DOHH2 (cell line): ENCODE measurements at regions not wholly inside any gene's neighbourhood (a gene's known extent, or its start where the extent isn't known, plus 50 kb on each side); places are given as distances from the start of the nearest gene placed in this dataset.

Experiments
- H3F3A ChIP-seq: fragments of 200-600 bp; sonication (generic), shearing (Covaris generic); 2 replicates; pipeline ENCODE4 v1.6.0; 2016; ENCODE audit warnings: antibody characterized with exemption, mild to moderate bottlenecking; ENCODE audit not compliant: control insufficient read depth, insufficient read depth
- H3K27ac ChIP-seq: fragments of 200-600 bp; sonication (generic); 2 replicates; pipeline ENCODE4 v1.5.1; 2014; ENCODE audit warnings: low read depth, mild to moderate bottlenecking, low read length, moderate library complexity
- H3K27me3 ChIP-seq: fragments of 200-600 bp; sonication (generic); 2 replicates; pipeline ENCODE4 v1.6.1; 2014; ENCODE audit warnings: mild to moderate bottlenecking, low read length, mixed read lengths; ENCODE audit not compliant: control insufficient read depth
- H3K36me3 ChIP-seq: fragments of 200-600 bp; sonication (generic); 2 replicates; pipeline ENCODE4 v1.6.1; 2014; ENCODE audit warnings: mild to moderate bottlenecking, low read length, moderate library complexity, mixed read lengths; ENCODE audit not compliant: control insufficient read depth
- H3K4me1 ChIP-seq: fragments of 200-600 bp; sonication (generic); 2 replicates; pipeline ENCODE4 v1.6.1; 2014; ENCODE audit warnings: mild to moderate bottlenecking, low read length, mixed read lengths; ENCODE audit not compliant: control insufficient read depth
- H3K4me2 ChIP-seq: fragments of 200-600 bp; sonication (generic); 2 replicates; pipeline ENCODE4 v1.6.0; 2014; ENCODE audit warnings: mild to moderate bottlenecking, low read length, moderate library complexity
- H3K4me3 ChIP-seq: fragments of 200-600 bp; sonication (generic); 2 replicates; pipeline ENCODE4 v1.5.1; 2014; ENCODE audit warnings: mild to moderate bottlenecking, low read length, mixed read lengths
- H3K79me2 ChIP-seq: fragments of 200-600 bp; sonication (generic); 2 replicates; pipeline ENCODE4 v1.6.1; 2014; ENCODE audit warnings: mild to moderate bottlenecking, low read length, mixed read lengths; ENCODE audit not compliant: control insufficient read depth
- H3K9me2 ChIP-seq: fragments of 200-600 bp; sonication (generic); replicated peaks from 2 replicates; pipeline ENCODE4 v1.6.1; 2014; ENCODE audit warnings: mild to moderate bottlenecking, low read length, mixed read lengths; ENCODE audit not compliant: control insufficient read depth
- H3K9me3 ChIP-seq: fragments of 200-600 bp; sonication (generic); 2 replicates; pipeline ENCODE4 v1.6.1; 2014; ENCODE audit warnings: antibody characterized with exemption, low read length, mixed read lengths; ENCODE audit not compliant: control insufficient read depth, insufficient read depth
- H4K20me1 ChIP-seq: fragments of 200-600 bp; sonication (generic); 2 replicates; pipeline ENCODE4 v1.6.0; 2014; ENCODE audit warnings: low read depth, mild to moderate bottlenecking, antibody characterized with exemption, low read length, moderate library complexity; ENCODE audit not compliant: control insufficient read depth, insufficient read depth
- CTCF ChIP-seq: fragments of 200-600 bp; sonication (generic); IDR thresholded peaks from one replicate; pipeline ENCODE4 v1.5.1; 2014; ENCODE audit warnings: antibody characterized with exemption, mild to moderate bottlenecking, low read depth, low read length; ENCODE audit not compliant: poor library complexity, severe bottlenecking
- EZH2phosphoT487 ChIP-seq: fragments of 200-600 bp; sonication (generic); IDR thresholded peaks from 2 replicates; pipeline ENCODE4 v1.6.1; 2017; ENCODE audit warnings: borderline replicate concordance, mild to moderate bottlenecking, antibody characterized with exemption, low read length, moderate library complexity, mixed read lengths

GRCh38 chr2:66240286-66240685 lies 194.6 kb upstream of the MEIS1 start:
- Histone ChIP-seq H3K27me3 (no peaks in the 10 kb centered on the region), H3K4me1 (no peaks in the 10 kb centered on the region), H3K4me2 (no peak overlapping the region), H3F3A (no peaks in the 10 kb centered on the region), H4K20me1 (no peaks in the 10 kb centered on the region), H3K9me3 (no peaks in the 10 kb centered on the region), H3K27ac (no peak overlapping the region), H3K4me3 (no peak overlapping the region), H3K9me2 (no peaks in the 10 kb centered on the region), H3K36me3 (no peaks in the 10 kb centered on the region), H3K79me2 (no peaks in the 10 kb centered on the region)
- no peak for TF ChIP-seq EZH2phosphoT487
- no peak for TF ChIP-seq CTCF

GRCh38 chr2:66239655-66240054 lies 195.3 kb upstream of the MEIS1 start:
- TF ChIP-seq EZH2phosphoT487 = no peak
- TF ChIP-seq CTCF = no peak
- no peak overlapping the region for H3K4me3 ChIP-seq
- H3F3A ChIP-seq = no peaks in the 10 kb centered on the region
- H4K20me1 ChIP-seq = no peaks in the 10 kb centered on the region
- no peaks in the 10 kb centered on the region for H3K27me3 ChIP-seq
- no peaks in the 10 kb centered on the region for H3K79me2 ChIP-seq
- no peaks in the 10 kb centered on the region for H3K36me3 ChIP-seq
- H3K9me2 ChIP-seq = no peaks in the 10 kb centered on the region
- H3K9me3 ChIP-seq = no peaks in the 10 kb centered on the region
- no peak overlapping the region for H3K27ac ChIP-seq
- no peaks in the 10 kb centered on the region for H3K4me1 ChIP-seq
- no peak overlapping the region for H3K4me2 ChIP-seq

GRCh38 chr2:66237803-66238379 lies 197.0 kb upstream of the MEIS1 start:
- no peaks in the 10 kb centered on the region for H3K27me3 ChIP-seq
- no peak overlapping the region for H3K4me3 ChIP-seq
- no peak overlapping the region for H3K27ac ChIP-seq
- H3F3A ChIP-seq = no peaks in the 10 kb centered on the region
- H3K79me2 ChIP-seq = no peaks in the 10 kb centered on the region
- H4K20me1 ChIP-seq = no peaks in the 10 kb centered on the region
- no peak for TF ChIP-seq CTCF
- no peak for TF ChIP-seq EZH2phosphoT487
- H3K4me1 ChIP-seq = no peaks in the 10 kb centered on the region
- no peak overlapping the region for H3K4me2 ChIP-seq
- no peaks in the 10 kb centered on the region for H3K9me2 ChIP-seq
- H3K36me3 ChIP-seq = no peaks in the 10 kb centered on the region
- H3K9me3 ChIP-seq = no peaks in the 10 kb centered on the region
